Thymus (tissue), 11 donors: ENCODE measurements at regions not wholly inside any gene's neighbourhood (a gene's known extent, or its start where the extent isn't known, plus 50 kb on each side); places are given as distances from the start of the nearest gene placed in this dataset.

ENCODE experiments used
- DNase-seq, 9 donors: peaks; one replicate each; pipeline ENCODE4 v3.0.0-alpha.2; 2013; ENCODE audit warnings: low spot score in 9 of 9, low read depth in 6 of 9, missing footprints in 1 of 9
- H3K27ac ChIP-seq, 2 donors: one replicate each; pipeline ENCODE4 v1.5.1; 2013; ENCODE audit warnings: control low read depth in 1 of 2, low read depth in 1 of 2, low read length in 1 of 2, mild to moderate bottlenecking in 1 of 2, moderate library complexity in 1 of 2
- H3K27me3 ChIP-seq, 2 donors: one replicate each; pipeline ENCODE4 v1.5.1; 2013; ENCODE audit warnings: low read length in 1 of 2; ENCODE audit not compliant: control insufficient read depth in 2 of 2, insufficient read depth in 1 of 2
- H3K36me3 ChIP-seq, 2 donors: one replicate each; pipeline ENCODE4 v1.5.1; 2013; ENCODE audit warnings: low read length in 1 of 2, mild to moderate bottlenecking in 1 of 2, moderate library complexity in 1 of 2; ENCODE audit not compliant: control insufficient read depth in 2 of 2, insufficient read depth in 2 of 2
- H3K4me1 ChIP-seq, 2 donors: one replicate each; pipeline ENCODE4 v1.5.1; 2013; ENCODE audit warnings: low read length in 2 of 2; ENCODE audit not compliant: control insufficient read depth in 2 of 2, insufficient read depth in 2 of 2
- H3K4me3 ChIP-seq, 2 donors: one replicate each; pipeline ENCODE4 v1.5.1; 2013; ENCODE audit warnings: low read length in 2 of 2, control low read depth in 1 of 2, mild to moderate bottlenecking in 1 of 2
- H3K9me3 ChIP-seq, 2 donors: one replicate each; pipeline ENCODE4 v1.5.1; 2013; ENCODE audit warnings: low read length in 1 of 2, mild to moderate bottlenecking in 1 of 2; ENCODE audit not compliant: control insufficient read depth in 2 of 2, insufficient read depth in 1 of 2
- WGBS: extraction: QIAGEN DNeasy Blood & Tissue Kit; methylation state at CpG from one replicate; pipeline ENCODE4 v1.1.7; 2013; 5-methylcytosine and 5-hydroxymethylcytosine counted together
- donor health status: healthy.

DNA sequence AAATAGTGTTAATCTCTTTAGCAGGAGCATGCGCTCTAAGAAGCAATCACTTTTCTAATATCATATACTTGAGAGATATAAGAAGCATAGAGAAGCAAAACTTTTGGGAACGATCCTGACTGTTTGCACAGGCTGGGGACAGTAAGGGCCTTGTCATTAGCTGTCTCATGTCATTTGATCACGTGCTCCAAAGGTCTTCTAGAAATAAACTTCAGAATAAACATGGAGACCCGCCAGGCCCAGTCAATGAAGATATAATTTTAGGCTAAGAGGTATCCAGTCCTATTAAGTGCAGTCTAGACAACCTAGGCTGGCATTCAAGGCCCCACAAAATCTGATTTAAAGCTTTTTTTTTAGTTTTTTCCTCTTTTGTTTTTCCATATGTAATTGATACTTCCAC, 111.0 kb upstream of the APC start:
- DNase-seq, result no peak
- no peaks in the 10 kb centered on the region for H3K4me1 ChIP-seq
- H3K27me3 ChIP-seq, result no peaks in the 10 kb centered on the region
- H3K9me3 ChIP-seq, result no peaks in the 10 kb centered on the region
- no peak overlapping the region for H3K4me3 ChIP-seq
- H3K36me3 ChIP-seq, result no peaks in the 10 kb centered on the region
- no peak overlapping the region for H3K27ac ChIP-seq
- WGBS, result 91% methylated on average over 4 of the region's 4 CpGs

GRCh38 chr5:112628214-112628980, 109.3 kb upstream of the APC start:
- WGBS, result 65% methylated on average over 6 of the region's 6 CpGs
- Histone ChIP-seq H3K27me3 (no peaks in the 10 kb centered on the region), H3K36me3 (no peaks in the 10 kb centered on the region), H3K4me3 (no peak overlapping the region), H3K27ac (no peak overlapping the region), H3K4me1 (no peaks in the 10 kb centered on the region), H3K9me3 (no peaks in the 10 kb centered on the region)
- DNase-seq, result no peak

- H3K36me3 ChIP-seq, result no peaks in the 10 kb centered on the region
- no peak overlapping the region for H3K4me3 ChIP-seq
- H3K9me3 ChIP-seq, result no peaks in the 10 kb centered on the region
- WGBS, result 85% methylated on average over 3 of the region's 3 CpGs
- no peaks in the 10 kb centered on the region for H3K4me1 ChIP-seq
- H3K27ac ChIP-seq, result no peak overlapping the region
- DNase-seq, result no peak
- no peaks in the 10 kb centered on the region for H3K27me3 ChIP-seq
Observed at GRCh38 chr5:112630246-112631009, 107.3 kb upstream of the APC start.

DNA sequence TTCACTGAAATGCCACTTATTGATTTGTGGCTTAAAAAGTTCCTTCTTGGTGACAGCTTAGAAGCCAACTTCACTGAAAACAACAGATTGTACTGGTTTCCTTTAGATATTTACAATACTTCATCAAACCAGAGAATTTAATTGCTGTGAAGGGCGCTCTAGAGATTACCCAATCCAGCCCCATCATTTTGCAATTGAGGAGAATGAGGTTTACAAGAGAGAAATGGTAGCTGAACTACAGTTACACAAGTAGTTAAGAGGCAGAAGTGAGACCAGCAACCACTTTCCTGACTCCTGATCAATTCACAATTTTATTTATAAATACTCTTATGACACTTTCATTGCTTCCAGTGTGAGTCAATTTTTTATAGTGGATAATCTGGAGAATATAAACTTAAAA, 103.5 kb upstream of the APC start:
- Histone ChIP-seq H3K9me3 (no peaks in the 10 kb centered on the region), H3K4me3 (no peak overlapping the region), H3K27me3 (no peaks in the 10 kb centered on the region), H3K4me1 (no peaks in the 10 kb centered on the region), H3K27ac (no peak overlapping the region), H3K36me3 (no peaks in the 10 kb centered on the region)
- no peak for DNase-seq
- WGBS, result 94% methylated on average over 1 of the region's 1 CpG

- no peak overlapping the region for H3K27ac ChIP-seq
- H3K36me3 ChIP-seq, result no peaks in the 10 kb centered on the region
- H3K4me3 ChIP-seq, result no peak overlapping the region
- no peaks in the 10 kb centered on the region for H3K4me1 ChIP-seq
- WGBS, result 91% methylated on average over 3 of the region's 3 CpGs
- DNase-seq, result no peak
- H3K9me3 ChIP-seq, result no peaks in the 10 kb centered on the region
- no peaks in the 10 kb centered on the region for H3K27me3 ChIP-seq
Observed at GRCh38 chr5:112634796-112635195, 102.9 kb upstream of the APC start.

- Histone ChIP-seq H3K9me3 (no peaks in the 10 kb centered on the region), H3K27ac (no peak overlapping the region), H3K27me3 (no peaks in the 10 kb centered on the region), H3K36me3 (no peaks in the 10 kb centered on the region), H3K4me3 (no peak overlapping the region), H3K4me1 (no peaks in the 10 kb centered on the region)
- WGBS, result 84% methylated on average over 3 of the region's 3 CpGs
- no peak for DNase-seq
Observed at GRCh38 chr5:112635276-112635675, 102.4 kb upstream of the APC start.

DNA sequence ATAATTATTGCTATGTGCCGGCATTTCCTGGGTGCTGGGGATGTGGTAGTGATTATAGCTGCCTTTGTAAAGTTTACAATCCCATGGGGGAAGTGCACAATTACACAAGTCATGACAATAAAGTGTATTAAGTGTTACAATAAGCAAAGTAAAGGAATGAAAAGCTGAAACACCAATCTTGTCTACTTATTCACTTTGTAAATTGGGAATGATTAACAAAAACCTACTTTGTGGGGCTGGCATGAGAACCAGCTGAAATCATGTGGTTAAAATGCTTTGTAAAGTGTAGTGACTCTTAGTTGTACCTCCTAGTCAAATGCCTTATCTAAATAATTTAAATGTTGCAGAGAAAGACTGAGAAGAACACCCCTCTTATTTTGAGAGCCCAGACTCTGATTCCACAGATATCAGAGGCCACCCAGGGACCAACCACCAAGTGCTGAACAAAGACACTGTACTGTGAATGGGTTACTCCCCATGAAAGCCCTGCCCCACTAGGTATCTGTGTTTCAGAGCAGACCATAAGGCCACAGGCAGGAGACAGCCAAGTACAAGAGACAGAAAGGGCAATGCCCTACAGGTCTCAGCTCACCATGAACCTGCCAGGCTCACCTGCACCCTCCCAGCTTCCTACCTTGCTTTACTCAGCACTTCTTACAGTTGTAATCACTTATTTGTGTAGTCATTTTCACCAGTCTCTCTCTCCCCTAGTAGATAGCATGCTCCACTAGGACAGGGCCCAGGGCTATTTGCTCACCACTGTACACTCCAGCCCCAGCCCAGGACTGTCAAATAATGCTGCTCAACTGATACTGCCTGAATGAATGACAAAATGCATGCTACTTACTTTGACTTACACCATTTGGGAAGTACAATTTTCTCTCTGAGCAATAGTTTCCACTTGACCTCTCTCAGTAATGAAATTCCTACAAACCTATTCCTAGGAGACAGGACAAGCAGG, 101.6 kb upstream of the APC start:
- Histone ChIP-seq H3K27ac (no peak overlapping the region), H3K9me3 (no peaks in the 10 kb centered on the region), H3K4me3 (no peak overlapping the region), H3K36me3 (no peaks in the 10 kb centered on the region), H3K27me3 (no peaks in the 10 kb centered on the region), H3K4me1 (no peaks in the 10 kb centered on the region)
- no peak for DNase-seq
- WGBS, result 88% methylated on average over 1 of the region's 1 CpG

- H3K27me3 ChIP-seq, result no peaks in the 10 kb centered on the region
- H3K27ac ChIP-seq, result no peak overlapping the region
- H3K4me3 ChIP-seq, result no peak overlapping the region
- H3K36me3 ChIP-seq, result no peaks in the 10 kb centered on the region
- no peaks in the 10 kb centered on the region for H3K9me3 ChIP-seq
- H3K4me1 ChIP-seq, result no peaks in the 10 kb centered on the region
- DNase-seq, result no peak
- 98% methylated on average over 2 of the region's 2 CpGs for WGBS
Observed at GRCh38 chr5:112636751-112637150, 100.9 kb upstream of the APC start.

- DNase-seq, result no peak
- no peaks in the 10 kb centered on the region for H3K27me3 ChIP-seq
- H3K9me3 ChIP-seq, result no peaks in the 10 kb centered on the region
- H3K27ac ChIP-seq, result no peak overlapping the region
- no peaks in the 10 kb centered on the region for H3K36me3 ChIP-seq
- H3K4me3 ChIP-seq, result no peak overlapping the region
- H3K4me1 ChIP-seq, result no peaks in the 10 kb centered on the region
Observed at GRCh38 chr5:112637343-112637742, 100.3 kb upstream of the APC start.
